DOHH2 (cell line): ENCODE measurements at regions not wholly inside any gene's neighbourhood (a gene's known extent, or its start where the extent isn't known, plus 50 kb on each side); places are given as distances from the start of the nearest gene placed in this dataset.

Experiments
- CTCF ChIP-seq: fragments of 200-600 bp; sonication (generic); IDR thresholded peaks from one replicate; pipeline ENCODE4 v1.5.1; 2014; ENCODE audit warnings: antibody characterized with exemption, mild to moderate bottlenecking, low read depth, low read length; ENCODE audit not compliant: poor library complexity, severe bottlenecking
- EZH2phosphoT487 ChIP-seq: fragments of 200-600 bp; sonication (generic); IDR thresholded peaks from 2 replicates; pipeline ENCODE4 v1.6.1; 2017; ENCODE audit warnings: borderline replicate concordance, mild to moderate bottlenecking, antibody characterized with exemption, low read length, moderate library complexity, mixed read lengths

GRCh38 chr10:7098160-7098762 is 312.6 kb downstream of the SFMBT2 start:
- no peak for TF ChIP-seq CTCF
- no peak for TF ChIP-seq EZH2phosphoT487
